K562 (cell line): ENCODE measurements at regions not wholly inside any gene's neighbourhood (a gene's known extent, or its start where the extent isn't known, plus 50 kb on each side); places are given as distances from the start of the nearest gene placed in this dataset.

Experiments
- ATF3 ChIP-seq, 2 experiments: fragments of 450-650 bp in 1 of 2; sonication (generic) in 1 of 2; formaldehyde crosslinking in 1 of 2; IDR thresholded peaks in 1 of 2; conservative IDR thresholded peaks in 1 of 2; 2 replicates each; pipeline versions ENCODE4 v1.6.1 to v1.8.1; 2016 to 2023; ENCODE audit warnings: mild to moderate bottlenecking in 2 of 2, moderate library complexity in 2 of 2, inconsistent platforms in 1 of 2, missing genetic modification reagents in 1 of 2
- CTBP1 ChIP-seq: fragments of 450-650 bp; IDR thresholded peaks from 2 replicates; pipeline ENCODE4 v1.6.1; 2016; ENCODE audit warnings: borderline replicate concordance
- NR0B1 ChIP-seq: fragments of 450-650 bp; IDR thresholded peaks from one replicate; pipeline ENCODE4 v1.6.1; 2018; ENCODE audit warnings: mild to moderate bottlenecking, moderate library complexity; ENCODE audit not compliant: partially characterized antibody
- ZBTB2 ChIP-seq: fragments of 450-650 bp; IDR thresholded peaks from 2 replicates; pipeline ENCODE4 v1.6.1; 2016; ENCODE audit warnings: antibody characterized with exemption
- ZNF324 ChIP-seq: fragments of 250-450 bp; sonication (Bioruptor Pico); IDR thresholded peaks from 2 replicates; pipeline ENCODE4 v1.4.0; 2020; ENCODE audit warnings: mild to moderate bottlenecking
- ZNF449 ChIP-seq: fragments of 250-450 bp; sonication (Bioruptor Pico); IDR thresholded peaks from 2 replicates; pipeline ENCODE4 v1.8.0; 2022; ENCODE audit warnings: moderate library complexity, mild to moderate bottlenecking, inconsistent platforms
- ZNF639 ChIP-seq, 2 experiments: fragments of 200-800 bp in 1 of 2; sonication (Bioruptor generic) in 1 of 2; sonication (generic) in 1 of 2; formaldehyde crosslinking in 1 of 2; IDR thresholded peaks in 1 of 2; conservative IDR thresholded peaks in 1 of 2; 2 replicates each; pipeline versions ENCODE4 v1.5.0 to v1.6.1; 2016 to 2020; ENCODE audit warnings: missing compliant biosample characterization in 1 of 2, missing genetic modification characterization in 1 of 2, missing genetic modification reagents in 1 of 2

- TF ChIP-seq ZNF324 (CRISPR knock-in tag): peak; percentile 27; the same call in 1 of the 2 replicates
- no peak for TF ChIP-seq ZNF639 (CRISPR knock-in tag; conservative IDR thresholded peaks at IDR 0.05 in 1 of 2, IDR thresholded peaks at IDR 0.05 in 1 of 2)
- no peak for TF ChIP-seq ZBTB2
- TF ChIP-seq CTBP1: no peak
- no peak for TF ChIP-seq NR0B1
- peak; percentile 69 for TF ChIP-seq ATF3 (IDR thresholded peaks at IDR 0.05)
- TF ChIP-seq ATF3 (CRISPR knock-in tag; conservative IDR thresholded peaks at IDR 0.05): no peak
- no peak for TF ChIP-seq ZNF449 (CRISPR knock-in tag)
Observed at GRCh38 chr14:65356327-65356836, 56.1 kb upstream of the FUT8 start (continued).
